K562 (cell line): ENCODE measurements at regions not wholly inside any gene's neighbourhood (a gene's known extent, or its start where the extent isn't known, plus 50 kb on each side); places are given as distances from the start of the nearest gene placed in this dataset.

Experiments used
- ATAC-seq: fragments of 200-7000 bp; cut with Tn5 transposase; 3 replicates; pipeline ENCODE4 v1.9.1; 2020; ENCODE audit warnings: moderate library complexity
- BruUV-seq: library from RNA; stranded (reverse); fragments of 400-500 nt; replicated peaks from 2 replicates; lab custom pipeline; 2021; lab: Mats Ljungman, UMichigan
- CTCF ChIA-PET: fragments of 300-600 bp; formaldehyde crosslinking; extraction: SDS; loops from one replicate; lab custom pipeline; 2021; ENCODE audit warnings: low intra/inter-chr PET ratio; lab: Yijun Ruan, JAX
- POLR2A ChIA-PET: fragments of 300-600, 350-650 bp; sonication (Branson Sonifier 250); formaldehyde crosslinking; extraction: SDS; loops from one replicate; lab custom pipeline; 2021; ENCODE audit warnings: antibody characterized with exemption, inconsistent platforms; lab: Yijun Ruan, JAX
- DNase-seq, 4 experiments: peaks; one replicate each; pipeline versions ENCODE4 v3.0.0 to v3.0.0-alpha.2; 2011 to 2018; ENCODE audit warnings: low spot score in 3 of 4, mixed read lengths in 3 of 4; ENCODE audit errors: extremely low read depth in 1 of 4
- FAIRE-seq: peaks from 2 replicates; lab custom pipeline; 2011; peaks lifted over from hg19 to GRCh38; lab: Jason Lieb, UNC
- H2AFZ ChIP-seq: 2 replicates; pipeline ENCODE4 v1.6.0; 2011; ENCODE audit warnings: low read depth, low read length, control low read depth, inconsistent platforms
- H3K27ac ChIP-seq: fragments of 200-600 bp; 3 replicates; pipeline ENCODE4 v1.8.0; 2011; ENCODE audit warnings: low read depth, mild to moderate bottlenecking, control low read depth, inconsistent platforms, low read length, moderate library complexity, mixed read lengths; ENCODE audit errors: extremely low read depth
- H3K27me3 ChIP-seq, 2 experiments: fragments of 300-600 bp in 1 of 2; 2 replicates in 1 of 2; 3 replicates in 1 of 2; pipeline versions ENCODE4 v1.6.0 to v1.8.0; 2011; ENCODE audit warnings: inconsistent platforms in 2 of 2, low read length in 2 of 2, mild to moderate bottlenecking in 1 of 2, mixed read lengths in 1 of 2, moderate library complexity in 1 of 2; ENCODE audit not compliant: control insufficient read depth in 2 of 2, insufficient read depth in 2 of 2
- H3K36me3 ChIP-seq: fragments of 300-600 bp; 3 replicates; pipeline ENCODE4 v1.8.0; 2011; ENCODE audit warnings: mild to moderate bottlenecking, low read length, inconsistent platforms; ENCODE audit not compliant: control insufficient read depth, insufficient read depth
- H3K4me1 ChIP-seq, 2 experiments: fragments of 200-600 bp in 1 of 2; replicated peaks in 1 of 2; 2 replicates in 1 of 2; 3 replicates in 1 of 2; pipeline versions ENCODE4 v1.5.1 to v1.8.0; 2011; ENCODE audit warnings: inconsistent platforms in 2 of 2, low read length in 2 of 2, mild to moderate bottlenecking in 1 of 2, mixed read lengths in 1 of 2, moderate library complexity in 1 of 2; ENCODE audit not compliant: control insufficient read depth in 2 of 2, insufficient read depth in 2 of 2
- H3K4me2 ChIP-seq: 2 replicates; pipeline ENCODE4 v1.6.1; 2011; ENCODE audit warnings: low read length, control low read depth, inconsistent platforms, mixed read lengths; ENCODE audit not compliant: insufficient read depth
- H3K4me3 ChIP-seq: fragments of 200-600 bp; sonication (generic), shearing (Covaris generic); 2 replicates; pipeline ENCODE4 v1.5.1; 2016; ENCODE audit warnings: control low read depth, inconsistent platforms
- H3K79me2 ChIP-seq: fragments of 200-600 bp; 3 replicates; pipeline ENCODE4 v1.8.0; 2011; ENCODE audit warnings: low read length, inconsistent platforms; ENCODE audit not compliant: control insufficient read depth, insufficient read depth
- H3K9ac ChIP-seq, 2 experiments: 2 replicates each; pipeline versions ENCODE4 v1.6.0 to v1.6.1; 2011; ENCODE audit warnings: low read depth in 2 of 2, low read length in 2 of 2, control low read depth in 1 of 2, inconsistent platforms in 1 of 2, mild to moderate bottlenecking in 1 of 2, mixed read lengths in 1 of 2; ENCODE audit not compliant: insufficient read depth in 1 of 2
- H3K9me1 ChIP-seq: one replicate; pipeline ENCODE4 v1.6.0; 2011; ENCODE audit warnings: inconsistent platforms, mild to moderate bottlenecking, low read length, moderate library complexity; ENCODE audit not compliant: control insufficient read depth, insufficient read depth
- H3K9me3 ChIP-seq: replicated peaks from 2 replicates; pipeline ENCODE4 v1.5.1; 2011; ENCODE audit warnings: low read depth, low read length, inconsistent platforms; ENCODE audit not compliant: control insufficient read depth, insufficient read depth
- H4K20me1 ChIP-seq: replicated peaks from 2 replicates; pipeline ENCODE4 v1.6.1; 2011; ENCODE audit warnings: low read length, inconsistent platforms, mixed read lengths; ENCODE audit not compliant: control insufficient read depth, insufficient read depth
- CHD2 ChIP-seq: IDR thresholded peaks from 2 replicates; pipeline ENCODE4 v1.6.1; 2011; ENCODE audit warnings: low read depth, low read length
- HCFC1 ChIP-seq: IDR thresholded peaks from 2 replicates; pipeline ENCODE4 v1.6.1; 2012; ENCODE audit warnings: low read depth, low read length, improper control_type of control experiment
- KLF6 ChIP-seq: fragments of 250-450 bp; sonication (Bioruptor Pico); IDR thresholded peaks from 2 replicates; pipeline ENCODE4 v1.4.0; 2020; ENCODE audit warnings: mild to moderate bottlenecking, moderate library complexity, borderline replicate concordance
- TEAD4 ChIP-seq, 2 experiments: sonication (generic) in 1 of 2; formaldehyde crosslinking in 1 of 2; IDR thresholded peaks; 2 replicates each; pipeline versions ENCODE4 v1.6.1 to v1.8.0; 2012 to 2022; ENCODE audit warnings: borderline replicate concordance in 1 of 2, inconsistent platforms in 1 of 2, low read length in 1 of 2, mild to moderate bottlenecking in 1 of 2, missing genetic modification reagents in 1 of 2
- ZNF239 ChIP-seq: fragments of 250-450 bp; sonication (Bioruptor Pico); IDR thresholded peaks from 2 replicates; pipeline ENCODE4 v1.4.0; 2020; ENCODE audit warnings: mild to moderate bottlenecking
- ZNF77 ChIP-seq: fragments of 250-450 bp; sonication (Bioruptor Pico); IDR thresholded peaks from 2 replicates; pipeline ENCODE4 v1.5.0; 2020
- whole genome bisulfite sequencing: fragments of 100-300 bp; shearing (Covaris generic); methylation state at CpG from one replicate; pipeline ENCODE4 v1.1.6; 2016; ENCODE audit warnings: low coverage, mixed read lengths; ENCODE audit not compliant: insufficient coverage; ENCODE audit errors: missing lambda C conversion rate; 5-methylcytosine and 5-hydroxymethylcytosine counted together
- in situ Hi-C: fragments of 300-500 bp; cut with MboI; formaldehyde crosslinking; loops from 4 replicates; pipeline ENCODE4 v1.15.0; 2018; ENCODE audit warnings: inconsistent platforms, mixed read lengths
- intact Hi-C: fragments of 100-400 bp; cut with micrococcal nuclease; formaldehyde crosslinking; loops from 2 replicates; pipeline ENCODE4 v1.14.2; 2022

- H3K4me1 ChIP-seq = no peaks in the 10 kb centered on the region
- CTCF ChIA-PET = no interaction called here
- no peaks in the 10 kb centered on the region for H3K9me3 ChIP-seq
- ATAC-seq (no peak), FAIRE-seq (no peak), DNase-seq (no peak)
- H3K27ac ChIP-seq = no peak overlapping the region
- H3K27me3 ChIP-seq = peaks cover 15 to 31% of the 10 kb centered on the region in 2 experiments; a peak in 4 of 5 replicates
- TF ChIP-seq HCFC1 = no peak
- no peak for TF ChIP-seq TEAD4 (IDR thresholded peaks at IDR 0.05; ENCODE audit: low read length)
- TF ChIP-seq TEAD4 (CRISPR knock-in tag; IDR thresholded peaks at IDR 0.05; ENCODE audit: borderline replicate concordance) = no peak
- no peak for TF ChIP-seq KLF6
- no peak for TF ChIP-seq ZNF77
- TF ChIP-seq ZNF239 = no peak
- TF ChIP-seq CHD2 = no peak
- no TSS peak for BruUV-seq
- no peaks in the 10 kb centered on the region for H3K79me2 ChIP-seq
- WGBS = 0% methylated on average over 5 of the region's 5 CpGs
- no peak overlapping the region for H3K4me2 ChIP-seq
- no peak overlapping the region for H3K4me3 ChIP-seq
- H3K9ac ChIP-seq = no peak overlapping the region
- intact Hi-C loops = no loop called here
- in situ Hi-C loops = no loop called here
- H4K20me1 ChIP-seq = no peaks in the 10 kb centered on the region; the same call in 1 of the 2 replicates
- no peaks in the 10 kb centered on the region for H3K9me1 ChIP-seq
- no peaks in the 10 kb centered on the region for H3K36me3 ChIP-seq
- POLR2A ChIA-PET = interaction anchor here (0.6 kb wide), 1 partner anchor 9 kb away, joined by 4 read pairs; no protein-coding TSS in a partner anchor
- no peak overlapping the region for H2AFZ ChIP-seq
Observed at GRCh38 chr15:69557020-69557706, 104.5 kb downstream of the RPLP1 start.
